Amniotic stem cell (primary cell): ENCODE measurements at regions not wholly inside any gene's neighbourhood (a gene's known extent, or its start where the extent isn't known, plus 50 kb on each side); places are given as distances from the start of the nearest gene placed in this dataset.

Experiments used
- DNase-seq: peaks from one replicate; lab custom pipeline; 2025; lab: John Stamatoyannopoulos, UW

GRCh38 chr12:19867970-19868369 lies 428.7 kb downstream of the AEBP2 start:
- DNase-seq = no peak

DNA sequence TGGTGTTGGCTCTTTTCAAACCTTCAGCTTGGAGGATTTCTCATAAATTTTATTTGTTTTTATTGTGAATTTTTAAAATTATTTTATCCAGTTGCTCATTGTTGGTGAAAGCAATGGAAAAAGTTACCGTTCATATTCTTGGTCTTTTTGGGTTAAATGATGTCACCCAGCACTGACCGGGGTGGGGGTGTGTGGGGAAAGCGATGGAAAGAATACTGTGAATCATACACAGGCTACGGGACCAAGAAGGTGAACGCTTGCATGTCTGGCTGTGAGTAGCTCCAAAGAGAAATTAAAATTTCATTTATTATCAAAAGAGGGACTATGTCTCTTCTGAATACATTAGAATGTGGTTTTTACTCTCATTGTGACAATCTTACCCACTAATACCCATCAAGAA lies 430.1 kb downstream of the AEBP2 start:
- DNase-seq = no peak

DNA sequence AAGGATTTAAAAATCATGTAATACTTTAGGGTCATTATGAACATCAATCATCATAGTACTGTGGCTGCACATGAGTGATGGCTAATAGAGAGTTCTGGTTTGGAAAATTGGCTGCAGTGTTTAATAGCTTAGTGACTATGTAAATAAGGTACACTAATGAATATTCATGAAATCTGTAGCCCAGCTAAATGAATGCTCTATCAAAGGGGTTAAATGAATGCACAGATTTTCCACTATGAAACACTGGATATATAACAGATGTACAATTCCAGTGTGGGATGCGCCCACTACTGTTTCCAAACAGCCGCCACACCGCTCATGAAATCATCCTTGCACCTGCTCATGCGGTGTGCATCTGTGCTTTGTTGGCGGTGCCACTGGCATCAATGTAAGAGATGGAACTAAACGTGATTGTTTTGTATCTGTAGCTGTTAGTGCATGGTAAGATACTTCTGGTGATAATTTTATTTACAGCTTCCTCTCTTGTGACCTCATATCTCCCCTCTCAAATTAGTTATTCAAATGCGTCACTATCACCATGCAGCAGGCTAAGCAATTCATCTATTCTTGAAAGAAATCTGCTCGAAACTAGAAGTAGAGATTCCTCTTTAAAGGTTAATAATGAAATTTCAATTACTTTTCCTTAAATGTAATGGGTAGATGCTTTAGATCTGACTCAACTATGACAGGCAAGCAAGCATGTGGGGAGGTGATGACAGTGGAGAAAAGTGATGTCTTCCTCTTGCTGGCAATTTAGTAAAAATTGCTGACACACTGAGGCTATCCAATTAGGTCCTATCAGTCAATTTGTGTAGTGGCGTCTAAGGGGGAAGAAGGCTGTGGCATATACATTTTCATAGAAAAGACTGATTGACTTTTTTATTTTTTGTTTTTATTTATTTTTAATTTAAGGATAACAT lies 433.6 kb downstream of the AEBP2 start:
- DNase-seq = no peak

DNA sequence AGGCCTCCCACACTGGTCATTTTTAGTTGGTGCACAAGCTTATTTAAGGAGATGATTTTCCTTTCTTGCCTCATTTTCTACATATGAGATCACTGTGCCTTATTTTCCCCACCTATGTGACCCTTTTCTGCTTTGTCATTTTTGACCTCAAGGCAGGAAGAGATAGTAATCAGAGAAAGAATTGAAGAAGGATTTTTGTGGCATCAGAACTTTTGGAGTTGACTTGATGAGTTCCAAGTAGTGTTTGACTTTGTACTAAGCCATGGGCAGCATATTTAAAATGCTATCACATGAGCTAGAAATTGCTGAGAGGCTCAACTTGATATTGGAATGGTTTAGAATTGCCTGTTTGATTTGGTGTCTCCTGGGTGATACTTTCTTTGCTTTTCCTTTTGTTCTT lies 440.8 kb downstream of the AEBP2 start:
- no peak for DNase-seq

DNA sequence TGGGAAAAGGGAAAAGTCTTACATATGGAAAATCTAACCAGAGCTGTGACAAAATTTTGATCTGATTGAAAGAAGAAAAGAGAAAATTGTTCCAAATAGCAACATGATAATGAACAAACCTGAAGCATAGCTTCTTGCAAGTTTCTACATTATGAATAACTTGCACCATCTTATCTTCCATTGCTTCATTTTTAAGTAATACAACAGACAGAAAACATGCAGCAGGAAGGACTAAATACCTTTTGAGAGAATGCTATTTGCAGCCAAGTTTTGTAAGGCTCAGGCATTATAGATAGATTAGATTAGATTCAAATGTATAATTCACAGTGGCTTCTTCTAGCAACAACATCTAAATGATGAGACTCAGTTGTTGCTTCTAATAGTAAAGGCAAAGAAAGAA lies 441.4 kb downstream of the AEBP2 start:
- DNase-seq = no peak

DNA sequence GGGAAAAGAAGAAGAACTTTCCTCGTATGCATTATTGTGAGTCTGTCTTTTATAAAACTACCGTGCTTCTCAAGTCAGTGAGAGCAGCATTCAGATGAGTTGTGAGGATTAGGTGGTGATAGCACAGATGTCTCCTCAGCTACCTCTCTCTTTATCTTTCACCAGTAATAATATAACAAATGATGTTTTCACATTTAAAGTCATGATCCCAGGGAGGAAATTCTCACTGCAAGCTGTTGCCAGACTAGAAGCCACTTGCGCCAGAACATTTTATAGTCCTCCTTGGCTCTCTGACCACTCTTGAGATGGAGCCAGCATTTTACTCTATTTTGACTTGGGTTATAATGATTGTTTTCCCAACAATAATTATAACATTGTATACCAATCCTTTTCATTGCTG lies 443.1 kb downstream of the AEBP2 start:
- no peak for DNase-seq

GRCh38 chr12:19884021-19884492 lies 444.8 kb downstream of the AEBP2 start:
- no peak for DNase-seq

DNA sequence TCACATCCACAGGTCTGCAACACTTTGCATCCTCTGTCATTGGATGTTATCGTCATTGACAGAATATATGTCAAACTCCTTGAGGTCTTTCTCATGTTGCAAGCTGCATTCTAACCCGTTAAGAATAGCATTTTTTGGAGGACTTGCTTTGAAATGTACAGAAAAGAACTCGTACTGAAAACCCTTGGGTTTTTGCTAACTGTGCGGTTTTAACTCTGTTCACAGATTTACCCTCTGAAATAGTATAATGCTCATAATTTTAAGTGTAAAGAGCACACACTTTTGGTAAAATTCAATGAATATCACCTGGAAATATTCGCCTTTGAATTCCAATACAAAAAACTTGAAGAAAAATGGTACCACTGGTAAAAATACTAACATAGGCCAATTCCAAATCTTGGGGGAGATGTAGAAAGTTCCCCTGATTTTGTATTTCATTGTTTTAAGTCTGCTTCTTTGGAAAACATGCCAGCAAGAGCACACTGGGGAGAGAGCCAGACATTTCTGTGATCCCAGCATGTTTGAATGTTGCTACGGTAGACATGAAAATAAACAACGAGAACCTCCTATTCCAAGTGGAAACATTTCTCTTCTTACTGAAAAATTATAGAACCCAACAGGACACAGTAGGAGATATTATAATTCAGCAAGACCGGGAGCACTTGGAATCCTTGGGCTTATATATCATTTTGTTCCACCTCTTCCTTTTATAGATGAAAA lies 446.0 kb downstream of the AEBP2 start:
- DNase-seq = no peak

DNA sequence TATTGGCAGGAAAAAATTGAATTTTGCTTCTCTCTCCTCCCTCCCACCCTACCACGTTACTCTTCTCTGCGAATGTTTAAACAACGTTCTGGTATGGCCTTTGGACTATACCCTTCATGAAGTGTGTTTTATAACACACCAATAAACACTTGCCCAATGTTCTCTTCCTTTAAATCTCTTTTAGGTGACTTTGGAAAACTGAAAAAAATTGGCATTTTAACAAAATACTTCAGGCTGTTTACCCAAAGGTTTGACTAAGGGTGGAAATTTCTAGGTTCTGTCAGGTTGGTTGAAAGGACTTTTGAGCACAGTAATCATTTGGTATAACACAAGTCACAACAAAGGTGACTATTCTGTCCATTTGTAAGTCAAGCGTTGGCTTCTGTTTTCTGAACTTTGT lies 446.8 kb downstream of the AEBP2 start:
- no peak for DNase-seq

GRCh38 chr12:19886639-19887064 lies 447.4 kb downstream of the AEBP2 start:
- no peak for DNase-seq

DNA sequence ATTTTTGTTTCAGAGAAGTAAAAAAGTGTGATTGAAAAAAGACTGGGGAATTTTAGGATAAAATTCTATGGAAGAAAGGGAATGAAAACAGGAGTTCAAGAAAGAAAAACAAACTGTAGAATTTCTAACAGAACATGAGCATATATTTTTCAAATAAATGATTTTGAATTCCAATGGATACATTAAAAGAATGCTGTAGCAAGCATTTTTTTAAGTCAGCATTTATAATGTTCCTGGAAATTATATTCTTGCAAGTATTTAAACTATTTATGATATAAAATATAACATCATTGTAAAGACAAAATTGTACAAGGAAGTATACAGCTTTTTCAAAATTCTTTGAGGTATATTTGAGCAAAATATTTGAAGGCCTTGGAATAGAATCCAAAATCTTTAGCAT lies 450.7 kb downstream of the AEBP2 start:
- no peak for DNase-seq

- DNase-seq = no peak
Measured at GRCh38 chr12:19891936-19892591, 452.8 kb downstream of the AEBP2 start.

- DNase-seq = no peak
Measured at GRCh38 chr12:19893514-19893913, 454.2 kb downstream of the AEBP2 start.

DNA sequence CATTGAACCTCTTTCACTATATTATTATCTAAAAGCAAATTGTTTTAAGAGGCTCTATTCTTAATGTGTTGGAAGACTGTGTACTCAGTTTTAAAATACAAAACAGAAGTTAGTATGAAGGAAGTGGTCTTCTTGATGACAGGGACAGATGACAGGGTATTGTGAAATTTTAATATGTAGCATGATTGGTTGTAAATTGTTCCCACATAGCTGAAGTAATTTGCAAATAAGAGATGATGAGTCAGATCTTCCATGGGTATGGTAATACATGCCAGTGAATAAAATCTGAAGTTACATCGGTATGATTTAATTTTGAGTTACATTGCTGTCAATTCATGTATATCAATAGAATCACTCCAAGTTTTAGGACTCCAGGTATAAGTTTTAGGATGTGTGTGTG lies 454.8 kb downstream of the AEBP2 start:
- DNase-seq = no peak

DNA sequence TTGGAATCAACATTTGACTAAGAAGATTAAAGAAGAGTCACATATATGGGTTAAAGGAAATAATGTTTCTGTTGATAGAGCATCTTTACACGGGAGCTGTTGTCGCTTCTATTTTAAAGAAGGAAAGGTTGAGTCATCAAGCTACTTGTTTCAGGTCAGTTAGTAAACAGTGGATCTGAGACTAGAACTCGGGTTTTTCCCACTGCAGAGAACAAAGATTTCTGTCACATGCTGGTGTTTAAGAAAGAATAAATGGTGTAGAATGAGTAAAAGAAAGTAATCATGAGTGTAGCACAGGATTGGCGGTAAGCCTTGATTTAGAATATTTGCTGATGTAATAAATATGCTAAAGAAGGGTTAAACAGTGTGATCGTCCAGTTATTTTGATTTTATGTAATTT lies 455.5 kb downstream of the AEBP2 start:
- DNase-seq = no peak

DNA sequence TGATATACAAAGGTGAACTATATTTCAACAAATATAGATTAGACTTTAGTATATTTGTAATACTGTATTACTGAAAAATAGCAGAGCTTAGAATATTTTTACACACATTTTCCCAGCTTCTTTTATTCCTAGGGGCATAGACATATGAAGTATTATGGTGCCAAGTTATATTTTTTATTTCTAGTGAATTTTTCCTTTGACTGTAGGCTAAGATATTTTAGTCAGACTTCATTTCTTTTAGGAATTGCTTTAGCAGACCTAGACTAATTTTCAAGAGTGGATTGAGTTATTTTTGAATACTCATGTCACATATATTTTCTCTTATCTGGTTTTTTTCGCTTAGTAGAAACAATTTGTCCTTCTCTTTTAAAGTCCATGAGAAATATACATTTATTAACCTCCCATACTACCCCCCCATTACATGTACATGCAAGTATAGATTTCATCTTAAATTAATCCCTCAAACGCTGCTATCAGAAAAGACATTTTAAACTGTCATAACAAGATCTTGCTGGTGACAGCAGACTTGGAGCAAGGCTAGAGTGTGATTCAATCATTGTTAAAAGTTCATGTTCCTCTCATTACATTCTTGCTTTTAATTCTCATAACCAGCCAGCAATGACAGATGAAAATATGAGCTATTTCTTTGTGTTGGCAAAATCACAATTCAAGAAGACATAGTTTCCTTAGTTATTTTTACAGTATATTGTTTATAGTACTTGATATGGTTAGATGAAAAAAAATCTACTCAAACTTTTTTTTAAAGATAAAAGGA lies 456.1 kb downstream of the AEBP2 start:
- DNase-seq = no peak

GRCh38 chr12:19896041-19896440 lies 456.7 kb downstream of the AEBP2 start:
- no peak for DNase-seq

DNA sequence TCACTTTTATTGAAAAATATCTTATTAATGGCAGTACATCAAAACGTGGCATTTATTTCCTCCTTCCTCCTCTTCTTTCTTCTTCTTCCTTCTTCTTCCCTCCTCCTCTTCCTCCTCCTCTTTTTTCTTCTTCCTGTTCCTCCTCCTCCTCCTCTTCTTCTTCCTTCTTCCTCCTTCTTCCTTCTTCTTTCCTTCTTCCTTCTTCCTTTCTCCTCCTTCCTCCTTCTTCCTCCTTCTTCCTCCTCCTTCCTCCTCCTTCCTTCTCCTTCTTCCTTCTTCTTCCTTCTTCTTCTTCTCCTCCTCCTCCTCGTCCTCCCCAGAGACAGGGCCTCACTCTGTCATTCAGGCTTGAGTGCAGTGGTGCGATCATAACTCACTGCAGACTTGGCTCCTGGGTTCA lies 457.2 kb downstream of the AEBP2 start:
- DNase-seq = no peak

- no peak for DNase-seq
Measured at GRCh38 chr12:19897900-19898408, 458.7 kb downstream of the AEBP2 start.

GRCh38 chr12:19901841-19902240 lies 462.5 kb downstream of the AEBP2 start:
- DNase-seq = no peak

DNA sequence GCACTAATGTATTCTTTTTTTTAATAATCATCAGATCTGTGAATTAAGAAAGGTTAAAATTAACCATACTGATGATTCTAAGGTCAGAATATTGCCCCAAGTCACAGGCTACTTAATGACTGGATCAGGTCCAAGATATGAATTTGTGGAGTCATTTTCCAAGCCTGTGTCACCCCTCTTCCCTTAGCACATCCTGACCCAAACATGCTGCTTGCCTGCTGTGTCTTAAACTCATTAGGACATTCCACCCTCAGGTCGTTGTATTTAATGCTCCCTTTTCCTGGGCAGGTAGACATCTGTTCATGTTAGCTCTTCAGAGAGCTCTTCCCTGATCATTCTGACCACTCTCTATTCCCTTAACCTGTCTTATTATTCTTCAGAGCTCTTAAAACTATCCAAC lies 463.5 kb upstream of the PDE3A start:
- no peak for DNase-seq

GRCh38 chr12:19908830-19909229 lies 459.5 kb upstream of the PDE3A start:
- DNase-seq = no peak
